Mesenchymal stem cell (in vitro differentiated cells and primary cell): ENCODE measurements at regions not wholly inside any gene's neighbourhood (a gene's known extent, or its start where the extent isn't known, plus 50 kb on each side); places are given as distances from the start of the nearest gene placed in this dataset.

Source experiments
- DNase-seq: peaks from one replicate; pipeline ENCODE4 v3.0.0-alpha.2; 2013
- H2AFZ ChIP-seq: one replicate; pipeline ENCODE4 v1.6.1; 2013; ENCODE audit warnings: low read depth, mild to moderate bottlenecking, control low read depth, inconsistent platforms, low read length, moderate library complexity
- H2AK5ac ChIP-seq: 2 replicates; pipeline ENCODE4 v1.6.1; 2013; ENCODE audit warnings: low read length, moderate library complexity, mild to moderate bottlenecking, inconsistent platforms; ENCODE audit not compliant: severe bottlenecking
- H2BK120ac ChIP-seq: one replicate; pipeline ENCODE4 v1.6.1; 2013; ENCODE audit warnings: low read depth, mild to moderate bottlenecking, inconsistent platforms, low read length, moderate library complexity
- H2BK12ac ChIP-seq, 2 experiments: one replicate each; pipeline ENCODE4 v1.6.1; 2013; ENCODE audit warnings: inconsistent platforms in 2 of 2, low read length in 2 of 2, mild to moderate bottlenecking in 2 of 2, moderate library complexity in 2 of 2, control low read depth in 1 of 2
- H2BK15ac ChIP-seq: one replicate; pipeline ENCODE4 v1.6.1; 2013; ENCODE audit warnings: mild to moderate bottlenecking, low read depth, inconsistent platforms; ENCODE audit not compliant: poor library complexity, severe bottlenecking
- H2BK5ac ChIP-seq: 2 replicates; pipeline ENCODE4 v1.6.1; 2013; ENCODE audit warnings: low read depth, mild to moderate bottlenecking, low read length, control low read depth, inconsistent platforms; ENCODE audit not compliant: poor library complexity, severe bottlenecking
- H3K14ac ChIP-seq, 2 experiments: one replicate each; pipeline ENCODE4 v1.6.1; 2013; ENCODE audit warnings: inconsistent platforms in 2 of 2, low read length in 2 of 2, control low read depth in 1 of 2, mild to moderate bottlenecking in 1 of 2, moderate library complexity in 1 of 2
- H3K18ac ChIP-seq, 2 experiments: one replicate each; pipeline ENCODE4 v1.6.1; 2013; ENCODE audit warnings: inconsistent platforms in 2 of 2, low read length in 2 of 2, control low read depth in 1 of 2, low read depth in 1 of 2, mild to moderate bottlenecking in 1 of 2
- H3K23ac ChIP-seq, 2 experiments: one replicate each; pipeline ENCODE4 v1.6.1; 2013; ENCODE audit warnings: inconsistent platforms in 2 of 2, low read length in 2 of 2, mild to moderate bottlenecking in 2 of 2, moderate library complexity in 2 of 2, control low read depth in 1 of 2
- H3K27ac ChIP-seq: 2 replicates; pipeline ENCODE4 v1.5.1; 2013; ENCODE audit warnings: mild to moderate bottlenecking, moderate library complexity, low read length, control low read depth, inconsistent platforms; ENCODE audit not compliant: poor library complexity, severe bottlenecking
- H3K27me3 ChIP-seq, 2 experiments: 2 replicates each; pipeline versions ENCODE4 v1.6.1 to v1.7.0; 2013; ENCODE audit warnings: low read length in 2 of 2, mild to moderate bottlenecking in 2 of 2, moderate library complexity in 2 of 2, control low read depth in 1 of 2, inconsistent platforms in 1 of 2; ENCODE audit not compliant: control insufficient read depth in 1 of 2, insufficient read depth in 1 of 2
- H3K36me3 ChIP-seq, 2 experiments: 2 replicates each; pipeline versions ENCODE4 v1.6.1 to v1.7.0; 2013; ENCODE audit warnings: low read length in 2 of 2, control low read depth in 1 of 2, inconsistent platforms in 1 of 2, low read depth in 1 of 2, mild to moderate bottlenecking in 1 of 2; ENCODE audit not compliant: insufficient read depth in 2 of 2, control insufficient read depth in 1 of 2
- H3K4ac ChIP-seq, 2 experiments: one replicate each; pipeline ENCODE4 v1.6.1; 2013; ENCODE audit warnings: inconsistent platforms in 2 of 2, low read length in 2 of 2, mild to moderate bottlenecking in 2 of 2, moderate library complexity in 2 of 2, control low read depth in 1 of 2, low read depth in 1 of 2
- H3K4me1 ChIP-seq: 2 replicates; pipeline ENCODE4 v1.6.1; 2013; ENCODE audit warnings: low read depth, low read length, control low read depth; ENCODE audit not compliant: control insufficient read depth, insufficient read depth
- H3K4me2 ChIP-seq: 2 replicates; pipeline ENCODE4 v1.6.1; 2013; ENCODE audit warnings: low read length, mild to moderate bottlenecking, inconsistent platforms; ENCODE audit not compliant: poor library complexity, severe bottlenecking
- H3K4me3 ChIP-seq, 2 experiments: 2 replicates each; pipeline versions ENCODE4 v1.5.1 to v1.7.0; 2013; ENCODE audit warnings: low read length in 2 of 2, mild to moderate bottlenecking in 2 of 2, control low read depth in 1 of 2, low read depth in 1 of 2; ENCODE audit not compliant: insufficient read depth in 1 of 2
- H3K79me1 ChIP-seq: replicated peaks from 2 replicates; pipeline ENCODE4 v1.6.1; 2013; ENCODE audit warnings: mild to moderate bottlenecking, control low read depth, low read length, inconsistent platforms; ENCODE audit not compliant: poor library complexity, severe bottlenecking
- H3K9ac ChIP-seq: 2 replicates; pipeline ENCODE4 v1.7.0; 2013; ENCODE audit warnings: mild to moderate bottlenecking, low read length, moderate library complexity
- H3K9me3 ChIP-seq: 2 replicates; pipeline ENCODE4 v1.7.0; 2013; ENCODE audit warnings: mild to moderate bottlenecking, low read length; ENCODE audit not compliant: control insufficient read depth
- H4K8ac ChIP-seq: one replicate; pipeline ENCODE4 v1.6.1; 2013; ENCODE audit warnings: inconsistent platforms, mild to moderate bottlenecking, low read length, moderate library complexity
- H4K91ac ChIP-seq: one replicate; pipeline ENCODE4 v1.6.1; 2013; ENCODE audit warnings: mild to moderate bottlenecking, low read length, inconsistent platforms
- WGBS: methylation state at CpG from one replicate; pipeline ENCODE4 v1.1.7; 2013; ENCODE audit warnings: mixed read lengths; 5-methylcytosine and 5-hydroxymethylcytosine counted together

GRCh38 chr12:17918013-17918412 lies 172.0 kb downstream of the RERGL start:
- Histone ChIP-seq H4K91ac (no peak overlapping the region), H3K27ac (no peak overlapping the region), H3K9me3 (no peaks in the 10 kb centered on the region), H2BK15ac (no peak overlapping the region), H3K23ac (no peak overlapping the region), H3K14ac (no peak overlapping the region), H3K4me3 (no peak overlapping the region), H3K36me3 (no peaks in the 10 kb centered on the region), H3K18ac (no peak overlapping the region), H3K4me2 (no peak overlapping the region), H3K9ac (no peak overlapping the region), H3K27me3 (no peaks in the 10 kb centered on the region), H3K4me1 (no peaks in the 10 kb centered on the region), H2AFZ (no peak overlapping the region), H3K4ac (no peak overlapping the region), H2AK5ac (no peak overlapping the region), H2BK12ac (no peak overlapping the region), H2BK120ac (no peak overlapping the region), H3K79me1 (no peaks in the 10 kb centered on the region), H2BK5ac (no peak overlapping the region), H4K8ac (no peak overlapping the region)
- no peak for DNase-seq
- WGBS, result 100% methylated on average over 1 of the region's 1 CpG

GRCh38 chr12:17884581-17884980 lies 205.4 kb downstream of the RERGL start:
- Histone ChIP-seq H3K23ac (no peak overlapping the region), H2BK15ac (no peak overlapping the region), H3K4me2 (no peak overlapping the region), H3K18ac (no peak overlapping the region), H3K36me3 (no peaks in the 10 kb centered on the region), H2BK12ac (no peak overlapping the region), H3K4me3 (no peak overlapping the region), H3K9me3 (no peaks in the 10 kb centered on the region), H2BK120ac (no peak overlapping the region), H3K27me3 (no peaks in the 10 kb centered on the region), H3K14ac (no peak overlapping the region), H4K91ac (no peak overlapping the region), H4K8ac (no peak overlapping the region), H3K4me1 (no peaks in the 10 kb centered on the region), H3K79me1 (no peaks in the 10 kb centered on the region), H2BK5ac (no peak overlapping the region), H3K9ac (no peak overlapping the region), H2AFZ (no peak overlapping the region), H2AK5ac (no peak overlapping the region), H3K27ac (no peak overlapping the region), H3K4ac (no peak overlapping the region)
- WGBS, result no CpG with 5 or more reads among the region's 1 CpG
- no peak for DNase-seq

GRCh38 chr12:17878714-17879113 lies 211.3 kb downstream of the RERGL start:
- no peak overlapping the region for H3K4me2 ChIP-seq
- no peak overlapping the region for H2AK5ac ChIP-seq
- 15% methylated on average over 1 of the region's 1 CpG for whole genome bisulfite sequencing
- H3K9ac ChIP-seq, result no peak overlapping the region
- H3K23ac ChIP-seq, result no peak overlapping the region
- no peak overlapping the region for H2BK120ac ChIP-seq
- no peak for DNase-seq
- no peak overlapping the region for H2BK5ac ChIP-seq
- no peak overlapping the region for H3K4me3 ChIP-seq
- no peak overlapping the region for H3K14ac ChIP-seq
- H2BK12ac ChIP-seq, result no peak overlapping the region
- no peaks in the 10 kb centered on the region for H3K79me1 ChIP-seq
- H3K36me3 ChIP-seq, result no peaks in the 10 kb centered on the region
- no peak overlapping the region for H3K27ac ChIP-seq
- no peaks in the 10 kb centered on the region for H3K4me1 ChIP-seq
- H4K91ac ChIP-seq, result no peak overlapping the region
- no peak overlapping the region for H3K18ac ChIP-seq
- no peak overlapping the region for H4K8ac ChIP-seq
- H2BK15ac ChIP-seq, result no peak overlapping the region
- H3K27me3 ChIP-seq, result no peaks in the 10 kb centered on the region
- H2AFZ ChIP-seq, result no peak overlapping the region
- H3K9me3 ChIP-seq, result peaks cover 8% of the 10 kb centered on the region
- no peak overlapping the region for H3K4ac ChIP-seq

- Histone ChIP-seq H3K4me1 (no peaks in the 10 kb centered on the region), H2BK15ac (no peak overlapping the region), H2BK12ac (no peak overlapping the region), H2AK5ac (no peak overlapping the region), H2AFZ (no peak overlapping the region), H3K36me3 (no peaks in the 10 kb centered on the region), H3K4me2 (no peak overlapping the region), H3K4me3 (no peak overlapping the region), H3K9me3 (peaks cover 8% of the 10 kb centered on the region), H3K14ac (no peak overlapping the region), H4K8ac (no peak overlapping the region), H2BK120ac (no peak overlapping the region), H3K27me3 (no peaks in the 10 kb centered on the region), H3K27ac (no peak overlapping the region), H3K9ac (no peak overlapping the region), H3K79me1 (no peaks in the 10 kb centered on the region), H4K91ac (no peak overlapping the region), H3K23ac (no peak overlapping the region), H3K4ac (no peak overlapping the region), H2BK5ac (no peak overlapping the region), H3K18ac (no peak overlapping the region)
- DNase-seq, result no peak
Measured at GRCh38 chr12:17875230-17875629, 214.8 kb downstream of the RERGL start.
